SK-N-SH (cell line): ENCODE measurements at regions not wholly inside any gene's neighbourhood (a gene's known extent, or its start where the extent isn't known, plus 50 kb on each side); places are given as distances from the start of the nearest gene placed in this dataset.

Experiments
- EZH2phosphoT487 ChIP-seq: fragments of 200-600 bp; sonication (generic); IDR thresholded peaks from 2 replicates; pipeline ENCODE4 v1.6.1; 2017; ENCODE audit warnings: low read depth, mixed run types, mild to moderate bottlenecking, antibody characterized with exemption, moderate library complexity, borderline replicate concordance
- NRF1 ChIP-seq: IDR thresholded peaks from 2 replicates; pipeline ENCODE4 v1.6.1; 2012; ENCODE audit warnings: low read depth, mild to moderate bottlenecking, low read length
- POLR2AphosphoS5 ChIP-seq: IDR thresholded peaks from 2 replicates; pipeline ENCODE4 v1.6.1; 2012; ENCODE audit warnings: low read depth, low read length
- TF ChIP-seq, protein P1 (sequence below): fragments of 150-350 bp; IDR thresholded peaks from 2 replicates; pipeline ENCODE4 v1.6.1; 2017; ENCODE audit warnings: antibody characterized with exemption, low read length, low read depth, borderline replicate concordance
- TF ChIP-seq, protein P2 (sequence below): IDR thresholded peaks from 2 replicates; pipeline ENCODE4 v1.6.1; 2012; ENCODE audit warnings: mild to moderate bottlenecking, low read depth, low read length, moderate library complexity

DNA sequence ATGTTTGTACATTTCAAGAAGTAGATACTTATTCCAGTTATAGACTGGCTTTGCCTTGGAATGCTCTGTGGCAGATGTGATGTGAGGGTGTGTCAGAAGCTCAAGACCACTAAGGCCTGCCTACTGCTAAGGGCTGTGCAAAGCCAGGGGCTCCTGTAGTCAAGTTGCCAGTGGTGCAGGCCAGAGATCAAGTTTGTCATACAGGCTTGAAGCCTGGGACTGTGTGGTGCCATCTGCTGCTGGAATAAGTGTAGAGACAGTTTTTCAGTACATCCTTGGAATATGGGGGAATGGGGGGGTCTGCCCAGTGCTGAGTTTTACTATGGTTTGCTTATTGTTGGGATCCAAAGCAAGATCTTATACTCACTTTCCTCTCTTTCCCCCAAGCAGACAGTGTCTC lies 649.9 kb upstream of the FOXG1 start:
- TF ChIP-seq, protein P1, sequence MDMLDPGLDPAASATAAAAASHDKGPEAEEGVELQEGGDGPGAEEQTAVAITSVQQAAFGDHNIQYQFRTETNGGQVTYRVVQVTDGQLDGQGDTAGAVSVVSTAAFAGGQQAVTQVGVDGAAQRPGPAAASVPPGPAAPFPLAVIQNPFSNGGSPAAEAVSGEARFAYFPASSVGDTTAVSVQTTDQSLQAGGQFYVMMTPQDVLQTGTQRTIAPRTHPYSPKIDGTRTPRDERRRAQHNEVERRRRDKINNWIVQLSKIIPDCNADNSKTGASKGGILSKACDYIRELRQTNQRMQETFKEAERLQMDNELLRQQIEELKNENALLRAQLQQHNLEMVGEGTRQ, result no peak
- TF ChIP-seq EZH2phosphoT487 (no peak), POLR2AphosphoS5 (no peak), NRF1 (no peak)
- TF ChIP-seq, protein P2, sequence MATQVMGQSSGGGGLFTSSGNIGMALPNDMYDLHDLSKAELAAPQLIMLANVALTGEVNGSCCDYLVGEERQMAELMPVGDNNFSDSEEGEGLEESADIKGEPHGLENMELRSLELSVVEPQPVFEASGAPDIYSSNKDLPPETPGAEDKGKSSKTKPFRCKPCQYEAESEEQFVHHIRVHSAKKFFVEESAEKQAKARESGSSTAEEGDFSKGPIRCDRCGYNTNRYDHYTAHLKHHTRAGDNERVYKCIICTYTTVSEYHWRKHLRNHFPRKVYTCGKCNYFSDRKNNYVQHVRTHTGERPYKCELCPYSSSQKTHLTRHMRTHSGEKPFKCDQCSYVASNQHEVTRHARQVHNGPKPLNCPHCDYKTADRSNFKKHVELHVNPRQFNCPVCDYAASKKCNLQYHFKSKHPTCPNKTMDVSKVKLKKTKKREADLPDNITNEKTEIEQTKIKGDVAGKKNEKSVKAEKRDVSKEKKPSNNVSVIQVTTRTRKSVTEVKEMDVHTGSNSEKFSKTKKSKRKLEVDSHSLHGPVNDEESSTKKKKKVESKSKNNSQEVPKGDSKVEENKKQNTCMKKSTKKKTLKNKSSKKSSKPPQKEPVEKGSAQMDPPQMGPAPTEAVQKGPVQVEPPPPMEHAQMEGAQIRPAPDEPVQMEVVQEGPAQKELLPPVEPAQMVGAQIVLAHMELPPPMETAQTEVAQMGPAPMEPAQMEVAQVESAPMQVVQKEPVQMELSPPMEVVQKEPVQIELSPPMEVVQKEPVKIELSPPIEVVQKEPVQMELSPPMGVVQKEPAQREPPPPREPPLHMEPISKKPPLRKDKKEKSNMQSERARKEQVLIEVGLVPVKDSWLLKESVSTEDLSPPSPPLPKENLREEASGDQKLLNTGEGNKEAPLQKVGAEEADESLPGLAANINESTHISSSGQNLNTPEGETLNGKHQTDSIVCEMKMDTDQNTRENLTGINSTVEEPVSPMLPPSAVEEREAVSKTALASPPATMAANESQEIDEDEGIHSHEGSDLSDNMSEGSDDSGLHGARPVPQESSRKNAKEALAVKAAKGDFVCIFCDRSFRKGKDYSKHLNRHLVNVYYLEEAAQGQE, result no peak
